ENCODE measurements at regions not wholly inside any gene's neighbourhood (a gene's known extent, or its start where the extent isn't known, plus 50 kb on each side); places are given as distances from the start of the nearest gene placed in this dataset.

- TF ChIP-seq POLR2AphosphoS5 (IDR thresholded peaks at IDR 0.05) (no peak), EP300 (IDR thresholded peaks at IDR 0.05) (no peak)
These were observed 741.3 kb downstream of the RNF144A start for GRCh38 chr2:7658486-7658885.

Data from esophagus muscularis mucosa (tissue), 3 donors.